ENCODE measurements at regions not wholly inside any gene's neighbourhood (a gene's known extent, or its start where the extent isn't known, plus 50 kb on each side); places are given as distances from the start of the nearest gene placed in this dataset.

GRCh38 chr1:78388275-78388674, 102.5 kb upstream of the PTGFR start:
- TF ChIP-seq POLR2A (IDR thresholded peaks at IDR 0.05) = no peak
- TF ChIP-seq CTCF (IDR thresholded peaks at IDR 0.05) = no peak
- no peak for TF ChIP-seq POLR2AphosphoS5 (IDR thresholded peaks at IDR 0.05)
